Muscle of arm (tissue), 1 donor: ENCODE measurements at regions not wholly inside any gene's neighbourhood (a gene's known extent, or its start where the extent isn't known, plus 50 kb on each side); places are given as distances from the start of the nearest gene placed in this dataset.

ENCODE experiments used
- DNase-seq: peaks from one replicate; pipeline ENCODE4 v3.0.0-alpha.2; 2013

GRCh38 chr11:32039149-32039548, 51.7 kb upstream of the RCN1 start:
- DNase-seq = no peak

- DNase-seq = no peak
Measured at GRCh38 chr11:32034680-32035079, 56.2 kb upstream of the RCN1 start.

DNA sequence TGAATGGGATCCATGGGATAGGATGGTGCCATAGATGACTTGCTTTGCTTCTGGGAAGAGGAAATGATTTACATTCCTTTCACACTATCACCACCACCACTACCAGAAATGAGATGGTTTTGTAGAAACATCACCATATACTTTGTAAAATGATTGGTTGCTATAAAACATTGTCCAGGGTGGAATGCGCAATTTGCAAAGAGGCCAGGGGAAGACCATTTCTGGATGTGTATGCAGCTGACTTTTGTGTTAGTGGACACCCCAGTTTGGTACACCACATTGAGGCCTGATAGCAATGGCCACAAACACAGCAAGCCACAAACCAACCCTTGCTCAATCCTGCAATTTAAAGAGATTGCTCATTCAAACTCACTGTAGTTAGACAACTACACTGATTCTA, 56.7 kb upstream of the RCN1 start:
- DNase-seq = no peak

DNA sequence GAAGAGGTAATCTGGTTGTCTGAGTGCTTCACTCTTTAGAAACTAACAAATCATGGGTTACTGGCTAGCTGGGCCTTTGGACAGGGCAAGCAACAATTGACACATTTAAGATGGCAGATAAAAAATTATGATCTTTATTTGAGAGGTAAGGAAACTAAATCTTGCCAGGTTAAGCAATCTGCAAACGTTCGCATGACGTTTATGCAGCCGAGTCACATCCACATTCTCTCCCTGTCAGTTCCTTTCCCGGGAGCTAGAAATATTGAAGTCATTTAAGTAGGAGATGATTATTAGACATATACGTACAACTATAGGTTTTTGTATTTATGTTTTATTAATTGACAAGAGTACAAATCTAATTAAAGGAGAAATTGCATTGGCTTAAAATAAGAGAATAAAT, 57.4 kb upstream of the RCN1 start:
- no peak for DNase-seq

DNA sequence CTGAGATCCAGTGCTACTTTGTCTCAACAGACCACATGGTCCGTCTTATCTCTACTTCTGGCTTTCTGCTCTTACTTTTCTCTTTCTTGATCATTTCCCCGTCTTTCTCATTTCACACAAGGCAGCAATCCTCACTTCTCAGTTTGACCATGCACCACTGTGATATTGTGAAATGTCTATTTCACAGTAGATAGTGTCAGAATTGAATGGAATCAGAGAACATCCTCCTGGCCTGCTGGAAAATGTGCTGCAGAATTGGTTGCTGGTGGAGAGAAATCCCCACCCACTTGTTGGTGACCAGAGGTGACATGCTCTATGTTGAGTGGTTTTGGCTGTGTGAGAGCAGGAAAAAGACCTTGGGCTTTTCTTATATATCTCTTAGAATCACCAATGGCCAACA, 57.8 kb upstream of the RCN1 start:
- DNase-seq = no peak

- DNase-seq = no peak
Measured at GRCh38 chr11:32032478-32032877, 58.4 kb upstream of the RCN1 start.

- no peak for DNase-seq
Measured at GRCh38 chr11:32032052-32032451, 58.8 kb upstream of the RCN1 start.

GRCh38 chr11:32030875-32031503, 59.9 kb upstream of the RCN1 start:
- DNase-seq = no peak

- DNase-seq = no peak
Measured at GRCh38 chr11:32029721-32030120, 61.2 kb upstream of the RCN1 start.

GRCh38 chr11:32028201-32028600, 62.7 kb upstream of the RCN1 start:
- DNase-seq = no peak

DNA sequence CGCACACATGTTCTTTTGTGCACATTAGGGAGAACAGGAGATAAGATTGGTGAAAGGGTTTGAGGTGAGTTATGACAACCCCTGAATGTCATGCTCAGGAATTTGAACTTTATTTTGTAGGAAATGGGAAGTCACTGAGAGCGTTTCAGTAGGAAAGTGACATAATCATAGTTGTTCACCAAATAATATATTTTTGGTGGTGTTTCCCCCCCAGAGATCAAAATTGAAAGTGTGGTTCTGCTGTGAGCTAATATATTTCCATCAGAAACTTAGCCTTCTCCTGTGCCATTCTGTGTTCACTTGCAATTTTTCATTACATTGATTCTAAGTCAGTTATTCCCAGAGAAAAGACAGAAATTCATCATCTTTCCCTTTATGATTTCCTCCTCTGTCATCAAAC, 64.1 kb upstream of the RCN1 start:
- DNase-seq = no peak

GRCh38 chr11:32024948-32025347, 65.9 kb upstream of the RCN1 start:
- no peak for DNase-seq

DNA sequence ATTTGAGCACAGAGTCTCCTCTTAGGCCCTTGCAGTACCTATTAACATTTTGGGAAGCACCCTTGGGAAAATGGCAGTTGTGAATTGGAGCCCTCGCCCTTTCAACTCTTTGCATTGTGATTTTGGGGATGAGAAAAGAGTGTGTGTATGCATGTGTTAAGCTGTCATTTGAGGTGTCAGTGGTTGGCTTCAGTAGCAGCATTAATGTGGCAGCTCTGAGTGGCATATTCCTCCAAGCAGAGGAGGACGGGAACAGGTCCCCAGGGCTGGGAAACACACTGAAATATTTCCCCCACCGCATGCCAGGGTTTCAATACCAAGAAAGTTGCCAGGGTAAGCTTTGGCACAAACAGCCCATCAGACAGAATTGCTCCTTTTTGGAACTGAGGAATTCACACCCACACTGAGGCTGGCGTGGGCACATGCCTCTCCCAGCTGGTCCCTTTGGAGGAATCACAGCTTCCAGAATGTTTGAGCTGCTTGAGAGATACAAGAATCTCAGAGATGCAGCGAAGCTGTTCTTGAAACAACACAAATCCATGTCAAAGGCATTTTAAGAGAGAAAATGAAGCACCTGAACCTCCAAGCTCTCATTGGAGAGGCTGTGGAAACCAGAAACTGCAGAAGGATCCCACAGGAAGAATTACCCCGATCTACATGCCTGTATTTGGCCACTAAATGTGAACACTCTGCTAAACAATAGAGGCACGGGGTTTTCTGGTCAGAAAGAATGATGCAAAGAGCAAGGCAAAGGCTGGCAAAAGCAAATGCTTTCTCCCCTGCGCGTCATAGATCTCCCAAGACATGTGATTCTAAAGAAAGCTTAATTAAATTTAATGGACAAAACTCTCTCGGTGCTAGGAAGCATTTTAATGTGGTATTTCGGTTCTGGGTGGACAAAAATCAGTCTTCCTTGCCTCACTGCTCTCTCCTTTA, 67.2 kb upstream of the RCN1 start:
- DNase-seq = no peak

- no peak for DNase-seq
Measured at GRCh38 chr11:32018672-32019071, 72.2 kb upstream of the RCN1 start.

GRCh38 chr11:32016111-32016510, 74.8 kb upstream of the RCN1 start:
- DNase-seq = no peak

GRCh38 chr11:32015427-32015826, 75.4 kb upstream of the RCN1 start:
- no peak for DNase-seq

GRCh38 chr11:32013603-32014002, 77.3 kb upstream of the RCN1 start:
- no peak for DNase-seq

GRCh38 chr11:32012049-32012448, 78.8 kb upstream of the RCN1 start:
- peak; percentile 43 for DNase-seq

DNA sequence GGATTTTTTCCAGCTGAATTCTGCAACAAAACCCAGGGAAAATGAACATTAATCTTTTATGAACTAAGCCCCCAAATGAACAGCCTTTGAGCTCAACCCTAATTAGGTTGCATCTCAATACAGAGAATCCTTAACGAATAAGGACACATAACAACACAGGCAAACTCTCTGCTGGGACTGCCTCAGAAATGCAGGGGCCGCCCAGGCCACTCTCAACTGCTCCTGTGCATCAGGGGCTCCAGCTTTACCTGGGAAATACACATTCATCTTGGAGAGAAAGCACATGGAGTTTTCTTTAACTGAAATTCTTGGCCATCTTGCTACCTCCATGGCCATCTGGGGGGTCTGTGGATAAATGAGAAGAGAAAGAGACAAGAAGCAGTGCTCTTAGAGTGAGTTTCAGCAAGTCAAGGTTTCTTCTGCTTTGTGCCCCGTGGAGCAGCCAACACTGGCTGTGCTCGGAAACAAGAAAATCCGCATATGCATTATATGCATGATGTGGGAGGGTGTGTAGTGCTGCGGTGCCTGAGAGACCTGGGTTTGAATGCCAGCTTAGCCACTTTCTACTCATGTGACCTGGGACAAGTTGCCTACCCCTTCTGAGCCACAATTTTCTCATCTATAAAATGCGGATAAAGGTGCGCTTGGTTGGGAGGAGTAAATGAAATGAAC, 81.9 kb upstream of the RCN1 start:
- DNase-seq = no peak

GRCh38 chr11:32006799-32007388, 84.0 kb upstream of the RCN1 start:
- peak; percentile 24 for DNase-seq

DNA sequence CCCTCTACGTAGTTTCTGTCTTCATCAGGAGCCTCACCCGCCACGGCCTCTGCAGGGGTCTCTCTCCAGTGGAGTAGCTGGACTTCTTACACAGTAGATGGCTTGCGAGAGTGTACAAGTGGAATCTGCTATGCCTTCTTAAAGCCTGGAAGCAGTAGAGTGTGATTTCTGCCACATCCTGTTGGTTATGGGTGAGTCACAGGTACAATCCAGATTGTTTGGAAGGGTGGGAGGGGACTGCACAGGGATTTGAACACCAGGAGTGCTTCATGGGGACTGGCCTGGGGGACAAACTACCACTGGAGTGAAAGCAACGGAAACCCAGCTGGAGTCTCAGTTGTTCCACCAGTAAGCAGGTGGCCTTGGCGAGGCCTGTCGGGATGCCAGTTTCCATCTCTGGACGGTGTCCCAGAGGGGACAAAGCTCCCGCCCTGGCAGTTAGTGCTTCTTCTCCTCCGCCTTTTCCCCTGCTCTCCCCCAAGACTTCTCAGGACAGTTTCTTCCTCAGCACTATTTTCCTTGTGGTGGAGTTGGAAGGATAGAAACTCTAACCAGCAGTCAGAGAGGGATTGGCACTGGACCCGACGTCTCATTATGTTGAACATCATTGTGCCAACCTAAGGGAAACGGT, 85.0 kb upstream of the RCN1 start:
- no peak for DNase-seq

DNA sequence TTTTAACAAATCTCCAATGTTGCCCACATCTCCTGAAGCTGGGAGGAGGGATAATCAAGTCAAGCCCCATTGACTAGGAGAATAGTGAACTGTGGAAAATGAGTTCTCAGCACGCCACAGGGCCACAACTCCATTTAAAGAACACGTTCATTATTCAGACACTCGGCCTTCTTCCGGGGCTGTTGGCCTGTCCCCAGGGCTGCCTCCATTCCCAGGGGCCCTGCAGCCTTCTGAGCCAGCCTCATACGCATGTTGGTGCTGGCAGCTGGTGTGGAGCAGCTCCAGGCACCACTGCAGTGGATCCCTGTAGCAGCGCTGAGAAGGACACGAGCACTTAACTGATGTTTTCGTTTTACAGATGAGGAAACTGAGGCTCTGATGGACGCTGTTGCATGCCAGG, 87.5 kb upstream of the RCN1 start:
- DNase-seq = no peak
